ENCODE measurements at regions not wholly inside any gene's neighbourhood (a gene's known extent, or its start where the extent isn't known, plus 50 kb on each side); places are given as distances from the start of the nearest gene placed in this dataset.

- no peak for TF ChIP-seq TSHZ2 (CRISPR knock-in tag; IDR thresholded peaks at IDR 0.05)
- no peak for TF ChIP-seq SNAI2 (CRISPR knock-in tag; IDR thresholded peaks at IDR 0.05)
- no peak for TF ChIP-seq CSRNP3 (CRISPR knock-in tag; IDR thresholded peaks at IDR 0.05)
- TF ChIP-seq ARNTL (CRISPR knock-in tag; IDR thresholded peaks at IDR 0.05; ENCODE audit: borderline replicate concordance, low read depth): no peak
- no peak for TF ChIP-seq OSR1 (CRISPR knock-in tag; IDR thresholded peaks at IDR 0.05)
These were observed 1228.9 kb downstream of the PCDH7 start (continued) for GRCh38 chr4:31949045-31949444.

GRCh38 chr4:31955346-31955745 is 1235.2 kb downstream of the PCDH7 start:
- ATAC-seq: no peak
- TF ChIP-seq ISL1 (CRISPR knock-in tag; IDR thresholded peaks at IDR 0.05) (no peak), ZNF70 (CRISPR knock-in tag; IDR thresholded peaks at IDR 0.05) (no peak), ZNF8 (CRISPR knock-in tag; IDR thresholded peaks at IDR 0.05) (no peak), TOX (CRISPR knock-in tag; IDR thresholded peaks at IDR 0.05; ENCODE audit: borderline replicate concordance) (no peak), SNAI2 (CRISPR knock-in tag; IDR thresholded peaks at IDR 0.05) (no peak), CSDC2 (CRISPR knock-in tag; IDR thresholded peaks at IDR 0.05) (no peak)
- TF ChIP-seq, protein P1, sequence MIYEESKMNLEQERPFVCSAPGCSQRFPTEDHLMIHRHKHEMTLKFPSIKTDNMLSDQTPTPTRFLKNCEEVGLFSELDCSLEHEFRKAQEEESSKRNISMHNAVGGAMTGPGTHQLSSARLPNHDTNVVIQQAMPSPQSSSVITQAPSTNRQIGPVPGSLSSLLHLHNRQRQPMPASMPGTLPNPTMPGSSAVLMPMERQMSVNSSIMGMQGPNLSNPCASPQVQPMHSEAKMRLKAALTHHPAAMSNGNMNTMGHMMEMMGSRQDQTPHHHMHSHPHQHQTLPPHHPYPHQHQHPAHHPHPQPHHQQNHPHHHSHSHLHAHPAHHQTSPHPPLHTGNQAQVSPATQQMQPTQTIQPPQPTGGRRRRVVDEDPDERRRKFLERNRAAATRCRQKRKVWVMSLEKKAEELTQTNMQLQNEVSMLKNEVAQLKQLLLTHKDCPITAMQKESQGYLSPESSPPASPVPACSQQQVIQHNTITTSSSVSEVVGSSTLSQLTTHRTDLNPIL (CRISPR knock-in tag; IDR thresholded peaks at IDR 0.05; ENCODE audit: low read depth): no peak
- TF ChIP-seq, protein P2, sequence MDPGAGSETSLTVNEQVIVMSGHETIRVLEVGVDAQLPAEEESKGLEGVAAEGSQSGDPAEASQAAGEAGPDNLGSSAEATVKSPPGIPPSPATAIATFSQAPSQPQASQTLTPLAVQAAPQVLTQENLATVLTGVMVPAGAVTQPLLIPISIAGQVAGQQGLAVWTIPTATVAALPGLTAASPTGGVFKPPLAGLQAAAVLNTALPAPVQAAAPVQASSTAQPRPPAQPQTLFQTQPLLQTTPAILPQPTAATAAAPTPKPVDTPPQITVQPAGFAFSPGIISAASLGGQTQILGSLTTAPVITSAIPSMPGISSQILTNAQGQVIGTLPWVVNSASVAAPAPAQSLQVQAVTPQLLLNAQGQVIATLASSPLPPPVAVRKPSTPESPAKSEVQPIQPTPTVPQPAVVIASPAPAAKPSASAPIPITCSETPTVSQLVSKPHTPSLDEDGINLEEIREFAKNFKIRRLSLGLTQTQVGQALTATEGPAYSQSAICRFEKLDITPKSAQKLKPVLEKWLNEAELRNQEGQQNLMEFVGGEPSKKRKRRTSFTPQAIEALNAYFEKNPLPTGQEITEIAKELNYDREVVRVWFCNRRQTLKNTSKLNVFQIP (CRISPR knock-in tag; IDR thresholded peaks at IDR 0.05; ENCODE audit: borderline replicate concordance, low read depth): no peak

DNA sequence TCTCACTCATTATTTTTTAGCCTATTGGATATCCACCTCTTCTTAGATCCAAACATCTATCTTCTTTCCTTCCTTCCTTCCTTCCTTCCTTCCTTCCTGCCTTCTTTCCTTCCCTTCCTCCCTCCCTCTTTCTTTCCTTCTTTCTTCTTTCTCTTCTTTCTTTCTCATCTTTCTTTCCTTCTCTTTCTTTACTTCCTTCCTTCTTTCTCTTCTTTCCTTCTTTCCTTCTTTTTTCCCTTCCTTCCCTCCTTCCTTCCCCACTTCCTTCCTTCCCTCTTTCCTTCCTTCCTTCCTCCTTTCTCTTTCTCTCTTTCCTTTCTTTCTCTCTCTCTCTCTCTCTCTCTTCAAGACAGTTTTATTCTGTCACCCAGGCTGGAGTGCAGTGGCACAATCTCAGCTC is 1239.8 kb downstream of the PCDH7 start:
- no peak for ATAC-seq
- no peak for TF ChIP-seq TSHZ2 (CRISPR knock-in tag; IDR thresholded peaks at IDR 0.05)
- TF ChIP-seq, protein P2 (CRISPR knock-in tag; IDR thresholded peaks at IDR 0.05; ENCODE audit: borderline replicate concordance, low read depth): no peak
- TF ChIP-seq ZC3H10 (CRISPR knock-in tag; IDR thresholded peaks at IDR 0.05): no peak
- no peak for TF ChIP-seq RARB (CRISPR knock-in tag; IDR thresholded peaks at IDR 0.05)
- no peak for TF ChIP-seq TCF4 (CRISPR knock-in tag; IDR thresholded peaks at IDR 0.05; ENCODE audit: borderline replicate concordance)
- no peak for TF ChIP-seq CSRNP3 (CRISPR knock-in tag; IDR thresholded peaks at IDR 0.05)
- no peak for TF ChIP-seq ZNF565 (CRISPR knock-in tag; conservative IDR thresholded peaks at IDR 0.05; ENCODE audit: low read depth)

Data from SK-N-SH treated with all-trans-retinoic acid at 6 μM for 48 hours (cell line).